GM18861 (cell line): ENCODE measurements at regions not wholly inside any gene's neighbourhood (a gene's known extent, or its start where the extent isn't known, plus 50 kb on each side); places are given as distances from the start of the nearest gene placed in this dataset.

Experiments
- ATAC-seq: cut with Tn5 transposase; IDR thresholded peaks from one replicate; pipeline ENCODE4 v1.9.1; 2021; ENCODE audit not compliant: unreplicated experiment

DNA sequence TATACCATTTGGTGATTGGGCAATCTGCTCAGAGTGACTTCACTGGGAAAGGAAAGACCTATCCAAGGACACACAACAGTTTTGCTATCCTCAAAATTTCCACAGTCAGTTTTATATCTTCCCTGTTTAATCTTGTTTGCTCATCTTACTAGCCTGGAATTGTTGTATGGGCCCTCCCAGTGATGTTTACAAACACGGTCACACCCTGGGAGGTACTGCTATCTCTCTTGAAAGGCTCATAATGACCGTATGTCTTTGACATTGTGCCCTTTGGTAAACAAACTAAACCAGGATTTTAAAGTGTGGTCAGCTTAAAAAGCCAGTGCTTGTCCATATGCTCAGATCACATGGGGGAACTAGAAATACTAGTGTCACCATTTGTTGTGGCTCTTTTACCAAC lies 277.0 kb downstream of the CDH2 start:
- ATAC-seq: no peak

DNA sequence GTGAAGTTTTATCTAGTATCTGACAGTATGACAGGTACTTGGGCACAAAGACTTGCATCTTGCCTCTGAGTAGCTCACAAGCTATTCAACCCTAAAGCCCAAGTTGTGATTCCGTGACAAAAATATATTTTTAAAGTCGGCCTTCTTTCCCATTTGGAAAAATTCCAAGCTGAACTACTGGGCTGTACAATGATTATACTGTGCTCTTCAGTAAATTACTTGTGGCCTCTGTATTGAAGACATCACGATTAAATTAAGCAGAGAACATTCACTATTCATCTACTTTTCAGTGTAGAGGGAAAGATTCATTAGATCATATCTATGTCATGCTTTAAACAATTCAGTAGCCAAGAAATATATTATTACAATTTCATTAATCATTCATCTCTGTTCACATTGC lies 282.2 kb downstream of the CDH2 start:
- ATAC-seq: no peak

DNA sequence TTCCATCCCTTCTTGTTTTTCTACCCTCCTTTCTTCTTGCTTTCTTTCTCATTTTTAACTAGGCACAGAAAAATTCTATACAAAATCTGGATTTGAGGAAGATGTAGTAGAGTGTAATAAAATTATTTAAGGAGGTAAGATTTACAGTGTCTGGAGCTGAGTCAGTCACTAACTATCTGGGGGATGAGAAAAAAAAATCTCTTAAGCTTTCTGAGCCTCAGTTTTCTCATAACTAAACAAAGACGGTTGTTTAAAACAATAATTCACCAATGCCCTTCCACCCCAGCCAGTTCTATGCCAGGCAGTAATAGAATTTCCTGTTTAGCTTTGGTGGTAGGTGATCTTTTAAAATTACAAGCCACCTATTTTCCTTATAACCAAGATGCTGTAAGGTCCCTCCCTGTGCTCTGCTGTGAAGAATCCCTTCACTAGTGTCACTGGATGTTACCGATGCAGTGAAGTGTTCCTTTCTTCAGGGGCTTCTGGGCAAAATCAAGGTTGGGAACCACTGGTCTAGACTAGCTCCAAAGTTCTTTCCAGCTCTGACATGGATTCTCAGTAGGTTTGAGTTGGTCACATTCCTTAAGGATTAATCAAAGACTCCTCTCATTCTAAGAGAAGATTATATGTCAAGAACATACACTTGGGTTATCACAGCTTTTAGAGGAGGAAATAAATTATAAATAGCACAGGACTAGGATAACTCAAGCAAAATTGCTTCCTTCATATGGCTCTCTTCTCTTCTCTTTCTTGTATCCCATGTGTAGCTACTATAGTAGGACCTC lies 289.0 kb downstream of the CDH2 start:
- no peak for ATAC-seq

DNA sequence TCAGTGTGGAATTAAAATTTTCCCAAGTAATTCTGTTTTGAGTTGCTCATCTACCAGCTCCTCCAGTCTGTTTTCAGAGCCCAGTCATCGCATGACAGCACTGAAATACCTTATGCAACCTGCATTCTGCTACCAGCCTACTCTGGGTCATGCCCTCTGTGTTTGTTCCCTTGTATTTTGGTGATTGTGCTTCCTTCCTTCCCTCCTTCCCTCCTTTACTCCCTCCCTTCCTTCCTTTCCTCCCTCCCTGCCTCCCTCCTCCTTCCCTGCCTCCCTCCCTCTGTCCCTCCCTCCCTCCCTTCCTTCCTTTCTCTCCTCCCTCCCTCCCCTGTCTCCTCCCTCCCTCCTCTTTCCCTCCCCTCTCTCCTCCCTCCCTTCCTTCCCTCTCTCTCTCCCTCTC lies 289.6 kb downstream of the CDH2 start:
- no peak for ATAC-seq

DNA sequence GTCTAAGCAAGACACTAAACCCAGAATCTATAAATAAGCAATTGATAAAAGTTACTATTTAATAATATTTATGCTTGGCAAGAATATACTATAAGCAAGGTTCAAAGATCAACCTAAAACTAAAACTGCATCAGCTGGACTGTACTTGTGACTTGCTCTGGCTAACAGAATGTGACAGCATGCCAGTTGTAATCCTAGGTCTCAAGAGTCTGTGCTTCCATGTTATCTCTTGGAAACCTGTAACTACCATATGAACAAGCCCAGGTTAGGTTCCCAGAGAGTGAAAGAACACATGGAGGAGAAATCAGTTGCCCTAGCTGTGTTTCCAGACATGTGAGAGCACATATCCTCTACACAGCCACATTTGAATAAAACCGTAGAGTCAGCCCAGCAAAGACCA lies 297.4 kb downstream of the CDH2 start:
- no peak for ATAC-seq

DNA sequence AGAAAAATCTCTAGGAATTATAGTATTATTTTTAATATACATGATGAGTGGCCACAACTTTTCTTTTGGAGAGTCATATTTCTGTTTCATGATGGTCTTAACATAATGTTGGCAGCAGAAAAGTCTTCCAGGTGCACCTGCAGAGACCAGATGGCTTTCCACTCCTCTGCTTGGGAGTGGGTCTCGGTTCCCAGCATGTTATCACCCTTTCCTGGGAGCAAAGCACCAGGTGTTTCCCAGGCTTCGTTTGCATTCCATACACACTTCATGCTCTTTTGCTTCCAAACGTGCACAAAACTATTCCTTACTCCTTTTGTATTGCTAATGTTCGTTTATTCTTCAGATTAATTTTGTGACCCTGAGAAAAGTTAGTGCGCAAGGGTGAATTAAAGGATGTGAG lies 305.2 kb downstream of the CDH2 start:
- no peak for ATAC-seq

DNA sequence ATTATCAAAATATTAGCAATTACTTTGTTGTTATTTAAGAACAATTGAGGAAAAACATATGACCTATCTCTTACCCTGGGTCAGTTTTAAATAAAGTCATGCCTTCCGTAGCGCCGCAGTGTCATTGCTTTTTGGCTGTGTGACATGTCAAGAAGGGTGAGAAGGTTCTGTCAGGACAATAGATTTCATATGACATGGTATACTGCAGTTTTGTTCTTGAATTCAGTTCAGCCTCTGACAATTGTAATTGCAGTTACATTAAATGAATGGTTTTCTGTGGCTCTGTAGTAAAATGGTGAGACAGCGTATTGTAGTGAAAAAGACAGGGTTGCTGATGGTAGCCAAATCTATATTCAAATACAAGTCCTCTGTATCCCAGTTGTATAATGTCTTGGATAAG lies 307.2 kb downstream of the CDH2 start:
- no peak for ATAC-seq

DNA sequence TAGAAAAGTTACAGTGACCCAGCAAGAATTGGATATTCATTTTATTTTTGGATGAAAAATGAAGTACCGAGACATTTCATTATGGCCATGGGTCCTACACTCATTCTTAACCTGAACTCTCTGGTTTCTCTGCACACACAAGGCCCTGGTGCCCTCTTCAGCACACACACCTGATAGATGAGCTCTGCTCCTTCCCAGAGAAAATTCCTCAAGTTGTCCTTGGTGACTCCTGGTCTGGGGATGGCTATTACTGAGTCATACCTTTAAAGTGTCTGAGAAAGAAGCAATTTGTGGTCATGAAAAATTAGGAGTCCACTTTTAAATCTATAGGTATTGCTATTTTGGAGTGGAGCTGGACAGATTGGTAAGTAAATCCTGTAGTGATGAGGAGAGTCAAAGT lies 311.5 kb downstream of the CDH2 start:
- ATAC-seq: no peak

DNA sequence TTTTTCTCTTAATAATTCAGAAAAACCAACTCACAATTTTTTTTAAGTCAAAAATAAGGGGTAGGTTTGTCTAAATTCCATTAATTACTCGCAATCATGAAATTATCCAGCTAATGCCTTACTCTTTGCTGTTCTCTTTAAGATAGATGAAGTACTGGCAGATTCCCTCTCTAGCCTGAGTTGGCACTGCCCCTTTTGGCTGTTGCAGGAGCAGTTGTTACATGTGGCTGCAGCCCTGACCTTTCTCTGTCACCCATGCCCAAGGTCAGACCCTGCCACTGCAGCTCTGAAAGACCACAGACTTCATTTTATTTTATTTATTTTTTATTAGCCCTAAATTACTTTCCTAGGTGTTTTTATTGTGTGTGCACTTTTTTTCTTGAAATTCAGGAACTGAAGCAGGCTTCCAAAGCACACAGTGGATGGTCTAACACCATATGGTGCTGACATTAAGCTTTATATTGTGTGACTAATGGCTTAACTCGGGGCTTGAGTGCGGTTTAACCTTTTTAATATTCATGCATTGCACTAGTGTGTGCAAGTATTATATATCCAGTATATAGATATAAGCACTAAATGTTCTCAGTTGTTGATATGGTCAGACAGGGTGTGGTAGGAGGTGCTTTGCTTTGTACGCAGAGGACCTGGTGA lies 313.0 kb downstream of the CDH2 start:
- no peak for ATAC-seq

DNA sequence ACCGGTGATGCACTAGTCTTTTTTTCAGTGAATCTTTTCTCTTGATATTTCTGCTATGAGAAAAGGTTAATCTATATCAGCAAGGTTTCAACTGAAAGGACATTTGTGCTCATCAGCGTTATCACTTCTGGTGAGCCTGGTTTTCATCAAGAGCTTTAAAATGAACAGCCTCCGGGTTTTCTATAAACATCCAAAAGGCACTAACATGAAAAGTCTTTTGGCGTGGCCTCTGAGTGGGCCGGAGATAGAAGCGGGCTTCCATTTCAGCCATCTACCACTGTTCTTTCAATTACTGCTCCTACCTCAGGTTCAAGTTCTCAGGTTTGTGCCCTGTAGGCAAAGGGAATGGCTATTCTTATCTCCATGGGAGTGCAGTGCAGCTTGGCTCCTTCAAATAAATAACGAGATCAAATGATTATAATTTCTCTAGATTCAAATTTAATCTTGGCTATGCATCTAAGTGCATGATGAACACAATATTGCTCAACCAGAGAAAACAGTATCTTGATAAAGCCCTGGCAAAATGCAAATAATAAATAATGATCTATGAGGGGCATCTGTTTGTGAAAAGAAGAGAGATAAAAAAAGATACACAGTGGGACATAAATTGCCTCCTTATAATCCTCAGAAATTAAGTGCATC lies 314.8 kb downstream of the CDH2 start:
- ATAC-seq: no peak

DNA sequence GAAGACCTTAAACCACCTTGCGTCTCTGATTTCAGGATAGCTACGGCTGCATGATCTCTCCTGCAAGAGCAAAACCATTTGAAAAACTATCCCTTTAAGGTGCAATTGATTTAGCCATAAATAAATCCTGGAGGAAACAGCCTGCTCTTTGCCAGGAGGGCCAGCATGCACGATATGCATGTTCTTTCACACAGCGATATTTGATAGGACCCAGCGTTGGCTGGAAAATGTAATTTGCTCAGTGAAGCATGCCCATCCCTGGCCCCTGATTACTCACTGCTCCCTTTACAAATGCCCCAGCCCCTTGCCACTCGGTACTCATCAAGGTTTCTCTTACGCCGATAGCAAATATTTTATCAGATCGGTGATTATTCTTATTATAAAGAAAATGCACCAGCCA lies 315.4 kb downstream of the CDH2 start:
- ATAC-seq: no peak

DNA sequence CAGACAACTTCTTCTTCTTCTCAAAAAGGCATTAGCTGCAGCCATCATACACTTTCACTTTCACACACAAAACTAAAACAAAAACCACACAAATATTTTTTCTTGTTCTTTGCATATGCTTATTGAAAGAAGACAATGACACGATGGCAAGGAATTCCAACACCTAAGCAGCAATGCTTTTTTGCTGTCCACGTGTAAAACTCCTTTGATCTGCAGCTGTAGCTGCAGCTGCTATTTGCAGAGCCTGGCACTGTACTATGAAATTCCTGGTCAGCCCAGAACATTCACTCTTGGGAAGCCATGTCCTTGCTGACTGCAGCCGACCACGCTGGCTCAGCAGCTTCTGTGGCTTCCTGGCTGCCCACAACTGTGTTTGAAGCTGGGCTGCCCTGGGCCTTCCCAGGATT lies 316.2 kb downstream of the CDH2 start:
- no peak for ATAC-seq

DNA sequence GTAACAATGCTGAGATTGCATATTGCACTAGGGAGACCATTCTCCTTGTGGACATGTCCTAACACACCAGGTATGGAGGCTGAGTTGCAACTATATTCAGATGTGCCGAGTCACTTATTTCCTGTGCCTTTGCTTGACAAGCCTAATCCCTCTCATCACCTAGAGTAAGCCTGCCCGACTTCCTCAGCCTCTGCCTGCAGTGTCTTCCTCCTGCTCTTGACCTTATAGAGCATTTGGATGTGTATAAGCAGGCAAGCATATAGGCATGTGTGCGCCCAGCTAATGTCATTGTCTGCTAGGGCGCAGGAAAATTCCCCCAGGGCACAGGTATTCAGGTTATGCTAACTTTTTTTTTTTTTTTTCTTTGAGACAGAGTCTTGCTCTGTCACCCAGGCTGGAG lies 316.9 kb downstream of the CDH2 start:
- ATAC-seq: no peak

DNA sequence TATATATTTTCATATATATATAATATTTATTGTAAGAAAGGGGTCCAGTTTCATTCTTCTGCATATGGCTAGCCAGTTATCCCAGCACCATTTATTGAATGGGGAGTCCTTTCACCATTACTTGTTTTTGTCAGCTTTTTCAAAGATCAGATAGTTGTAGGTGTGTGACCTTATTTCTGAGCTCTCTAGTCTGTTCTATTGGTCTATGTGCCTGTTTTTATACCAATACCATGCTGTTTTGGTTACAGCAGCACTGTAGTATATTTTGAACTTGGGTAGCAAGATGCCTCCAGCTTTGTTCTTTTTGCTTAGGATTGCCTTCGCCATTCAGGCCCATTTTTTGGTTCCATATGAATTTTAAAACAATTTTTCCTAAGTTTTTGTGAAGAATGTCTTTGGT lies 320.1 kb downstream of the CDH2 start:
- ATAC-seq: no peak

DNA sequence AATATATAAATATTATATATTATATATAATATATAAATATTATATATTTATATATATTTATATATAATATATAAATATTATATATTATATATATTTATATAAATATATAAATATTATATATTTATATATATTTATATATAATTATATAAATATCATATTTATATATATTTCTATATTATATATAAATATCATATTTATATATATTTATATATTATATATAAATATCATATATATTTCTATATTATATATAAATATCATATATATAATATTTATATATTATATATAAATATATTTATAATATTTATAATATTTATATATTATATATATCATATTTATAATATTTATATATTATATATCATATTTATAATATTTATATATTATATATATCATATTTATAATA lies 321.4 kb downstream of the CDH2 start:
- no peak for ATAC-seq

DNA sequence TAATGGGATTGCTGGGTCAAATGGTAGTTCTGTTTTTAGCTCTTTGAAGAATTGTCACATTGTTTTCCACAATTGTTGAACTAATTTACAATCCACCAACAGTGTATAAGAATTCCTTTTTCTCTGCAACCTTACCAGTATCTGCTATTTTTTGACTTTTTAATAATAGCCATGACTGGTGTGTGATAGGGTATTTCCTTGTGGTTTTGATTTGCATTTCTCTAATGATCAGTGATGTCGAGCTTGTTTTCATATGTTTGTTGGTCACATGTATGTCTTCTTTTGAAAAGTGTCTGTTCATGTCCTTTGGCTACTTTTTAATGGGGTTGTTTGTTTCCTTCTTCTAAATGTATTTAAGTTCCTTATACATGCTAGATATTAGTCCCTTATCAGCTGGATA lies 322.3 kb downstream of the CDH2 start:
- no peak for ATAC-seq

DNA sequence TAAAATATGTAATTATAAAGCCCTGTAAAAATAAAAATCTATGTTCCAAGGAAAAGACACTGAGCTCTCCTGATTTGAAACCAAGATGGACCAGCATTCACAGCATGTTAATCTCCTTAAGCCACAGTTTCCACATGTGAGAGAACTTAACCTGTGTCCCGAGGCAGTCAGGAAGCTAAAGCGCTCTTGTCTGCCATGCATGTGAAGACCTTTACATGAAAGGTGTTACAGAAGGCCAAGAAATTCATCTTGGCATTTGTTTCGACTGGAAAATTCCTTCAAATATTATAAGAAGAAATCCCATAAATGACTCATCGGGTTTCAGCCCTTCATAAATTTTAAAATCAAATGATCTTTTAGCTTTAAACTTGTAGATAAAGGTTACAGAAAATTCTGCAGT lies 328.6 kb downstream of the CDH2 start:
- no peak for ATAC-seq

DNA sequence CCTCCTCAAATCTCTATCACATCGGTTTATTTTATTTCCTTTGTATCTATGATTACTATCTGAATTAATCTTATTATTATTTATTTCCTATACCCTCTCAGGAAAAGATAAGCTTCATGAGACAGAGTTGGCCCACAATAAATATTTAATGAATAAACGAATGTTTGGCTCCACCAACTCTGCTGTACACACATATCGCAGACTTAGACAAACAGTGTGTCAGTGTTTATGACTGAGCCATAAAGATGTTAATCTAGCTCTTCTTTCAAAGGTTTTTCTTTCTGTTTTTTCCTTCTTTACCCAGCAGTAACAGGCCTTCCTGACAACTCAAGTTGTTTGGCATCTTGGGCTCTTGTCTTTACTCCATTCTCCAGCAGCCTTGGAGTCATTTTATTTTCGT lies 329.5 kb downstream of the CDH2 start:
- no peak for ATAC-seq

DNA sequence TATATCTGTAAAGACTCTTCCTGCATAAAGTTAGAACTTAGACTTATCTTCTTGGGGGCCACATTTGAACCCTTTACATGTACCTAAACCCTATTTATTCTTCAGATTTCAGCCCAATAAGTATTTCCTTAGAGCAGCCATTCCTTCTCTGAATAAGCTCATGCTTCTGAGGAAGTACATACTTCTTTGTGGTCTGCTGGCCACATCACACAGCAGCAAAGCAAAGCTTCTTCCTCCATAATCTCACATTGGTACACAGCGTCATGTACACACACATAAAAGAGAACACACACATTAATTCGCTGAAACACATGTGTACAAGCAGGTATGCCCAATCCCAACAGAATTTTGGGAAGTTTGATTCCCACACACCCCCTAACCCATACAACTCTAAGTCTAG lies 331.0 kb downstream of the CDH2 start:
- ATAC-seq: no peak

DNA sequence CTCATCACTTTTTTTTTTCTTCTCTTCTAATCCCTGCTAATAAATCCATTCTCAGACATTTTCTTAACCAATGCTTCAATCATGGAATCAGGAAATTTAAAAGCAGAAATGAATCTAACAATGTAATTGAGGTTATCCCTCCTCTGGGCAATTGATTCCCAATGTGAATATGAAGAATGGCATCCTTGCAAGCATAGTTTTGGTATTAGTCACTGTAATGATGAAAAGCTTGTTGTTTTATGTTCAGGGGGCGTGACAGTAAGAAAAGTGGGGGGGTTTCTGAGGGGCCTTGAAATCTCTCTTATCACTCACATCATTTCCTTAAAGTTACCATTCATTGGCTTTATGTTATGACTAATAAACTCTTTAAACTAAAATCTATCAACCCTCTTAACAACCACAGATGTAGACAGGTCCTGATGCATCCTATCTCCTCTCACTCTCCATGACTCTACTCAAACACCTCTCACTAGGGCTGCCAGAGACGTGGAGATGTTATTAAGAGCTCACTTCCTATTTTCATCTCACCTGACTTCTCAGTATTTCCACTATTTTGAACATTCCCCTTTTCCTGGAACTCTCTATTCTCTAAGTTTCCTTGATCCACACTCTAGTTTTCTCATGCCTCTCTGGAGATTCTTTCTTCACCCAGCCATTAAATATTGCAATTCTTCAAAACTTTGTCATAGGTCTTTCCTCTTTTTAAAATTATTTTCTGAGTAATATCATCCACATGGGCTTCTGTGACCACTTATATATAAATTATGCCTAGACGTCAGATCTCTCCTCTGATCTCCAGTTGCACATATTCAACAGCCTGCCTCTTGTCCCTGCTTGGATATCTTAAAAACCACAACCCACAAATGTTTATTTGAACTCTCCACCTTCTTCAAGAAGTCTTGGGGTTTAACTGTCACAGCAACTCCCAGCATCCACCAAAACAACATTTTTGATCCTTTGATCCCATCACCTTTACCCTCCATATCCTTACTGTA lies 332.9 kb downstream of the CDH2 start:
- no peak for ATAC-seq

DNA sequence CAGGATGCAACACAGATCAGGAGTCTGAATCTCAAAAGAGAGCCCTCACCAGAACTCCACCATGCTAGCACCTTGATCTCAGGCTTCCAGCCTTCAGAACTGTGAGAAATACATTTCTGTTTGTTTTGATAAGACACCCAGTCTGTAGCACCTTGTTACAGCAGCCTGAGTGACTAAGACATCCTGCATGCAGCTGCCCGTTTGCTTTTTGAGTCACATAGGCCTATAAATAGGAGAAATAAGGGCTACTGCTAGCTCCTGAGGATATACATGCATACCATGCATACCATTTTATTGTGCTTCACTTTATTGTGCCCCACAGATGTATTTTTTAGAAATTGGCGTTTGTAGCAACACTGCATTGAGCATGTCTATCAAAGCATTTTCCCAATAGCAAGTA lies 337.8 kb downstream of the CDH2 start:
- ATAC-seq: no peak
